Esophagus muscularis mucosa (tissue), 4 donors: ENCODE measurements at regions not wholly inside any gene's neighbourhood (a gene's known extent, or its start where the extent isn't known, plus 50 kb on each side); places are given as distances from the start of the nearest gene placed in this dataset.
"Not testable (repeated sequence)": the region's sequence is repeated elsewhere in the genome, so short reads cannot be mapped to it uniquely, and the experiment has no call there.

Experiments
- DNase-seq: peaks from one replicate; pipeline ENCODE4 v3.0.0-alpha.2; 2017; ENCODE audit errors: extremely low spot score
- H3K27ac ChIP-seq, 4 donors: fragments of 200-600 bp; sonication (generic); replicated peaks in 1 of 4; 1 replicate in 3 of 4; 2 replicates in 1 of 4; pipeline ENCODE4 v1.5.1; 2016 to 2019; ENCODE audit warnings: mild to moderate bottlenecking in 1 of 4
- H3K27me3 ChIP-seq, 4 donors: fragments of 200-600 bp; sonication (generic); one replicate each; pipeline versions ENCODE4 v1.5.1 to v1.6.0; 2016 to 2019
- H3K36me3 ChIP-seq, 4 donors: fragments of 200-600 bp; sonication (generic); one replicate each; pipeline ENCODE4 v1.5.1; 2016 to 2019
- H3K4me1 ChIP-seq, 4 donors: fragments of 200-600 bp; sonication (generic); one replicate each; pipeline ENCODE4 v1.5.1; 2016 to 2019
- H3K4me3 ChIP-seq, 4 donors: fragments of 200-600 bp; sonication (generic); 1 replicate in 2 of 4; 2 replicates in 2 of 4; pipeline ENCODE4 v1.5.1; 2016 to 2019; ENCODE audit warnings: mild to moderate bottlenecking in 4 of 4, moderate library complexity in 1 of 4
- H3K9me3 ChIP-seq, 4 donors: fragments of 200-600 bp; sonication (generic); 1 replicate in 3 of 4; 2 replicates in 1 of 4; pipeline ENCODE4 v1.5.1; 2016 to 2019
- EP300 ChIP-seq: sonication (generic); formaldehyde crosslinking; IDR thresholded peaks from one replicate; pipeline ENCODE4 v1.6.1; 2017; ENCODE audit warnings: antibody characterized with exemption
- POLR2A ChIP-seq: fragments of 450-650 bp; IDR thresholded peaks from one replicate; pipeline ENCODE4 v1.6.1; 2017; ENCODE audit warnings: antibody characterized with exemption, moderate library complexity, mild to moderate bottlenecking, low read depth
- POLR2AphosphoS5 ChIP-seq, 2 donors: sonication (generic); formaldehyde crosslinking; IDR thresholded peaks; one replicate each; pipeline ENCODE4 v1.6.1; 2017; ENCODE audit warnings: antibody characterized with exemption in 2 of 2
- WGBS: methylation state at CpG from one replicate; pipeline ENCODE4 v1.1.5; 2018; 5-methylcytosine and 5-hydroxymethylcytosine counted together
- intact Hi-C: fragments of 100-400 bp; cut with DNase I; formaldehyde crosslinking; loops from one replicate; pipeline ENCODE4 v1.15.1; 2023
- TF ChIP-seq, protein P1 (sequence below), 3 experiments: fragments of 200-600 bp in 2 of 3; fragments of 450-650 bp in 1 of 3; sonication (generic) in 2 of 3; IDR thresholded peaks; one replicate each; pipeline ENCODE4 v1.5.1; 2017 to 2019; ENCODE audit warnings: antibody characterized with exemption in 3 of 3, mild to moderate bottlenecking in 2 of 3, moderate library complexity in 1 of 3

DNA sequence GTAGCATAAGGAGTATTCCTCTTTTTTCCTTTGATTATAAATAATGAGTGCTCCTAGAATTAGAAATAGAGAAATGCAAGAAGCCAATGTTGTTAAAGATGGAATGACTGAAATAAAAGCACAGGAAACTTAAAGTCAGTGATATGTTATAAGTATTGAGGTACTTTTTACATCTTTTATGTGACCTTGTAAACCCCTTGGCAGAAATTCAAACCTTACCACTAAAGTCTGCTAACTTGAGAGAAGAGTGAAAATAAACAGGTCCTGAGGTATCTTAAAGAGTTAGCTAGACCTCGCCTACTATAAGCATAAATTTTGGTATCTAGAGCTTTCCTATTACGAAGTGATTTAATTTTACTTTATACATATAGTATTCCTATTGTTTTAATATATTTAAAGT, 188.2 kb downstream of the DKK1 start:
- WGBS: 68% methylated on average over 2 of the region's 2 CpGs
- DNase-seq: no peak
- H3K4me3 ChIP-seq: no peak overlapping the region
- H3K36me3 ChIP-seq: no peaks in the 10 kb centered on the region
- intact Hi-C loops: no loop called here
- TF ChIP-seq POLR2AphosphoS5 (IDR thresholded peaks at IDR 0.05) (no peak), POLR2A (no peak), EP300 (no peak)
- TF ChIP-seq, protein P1, sequence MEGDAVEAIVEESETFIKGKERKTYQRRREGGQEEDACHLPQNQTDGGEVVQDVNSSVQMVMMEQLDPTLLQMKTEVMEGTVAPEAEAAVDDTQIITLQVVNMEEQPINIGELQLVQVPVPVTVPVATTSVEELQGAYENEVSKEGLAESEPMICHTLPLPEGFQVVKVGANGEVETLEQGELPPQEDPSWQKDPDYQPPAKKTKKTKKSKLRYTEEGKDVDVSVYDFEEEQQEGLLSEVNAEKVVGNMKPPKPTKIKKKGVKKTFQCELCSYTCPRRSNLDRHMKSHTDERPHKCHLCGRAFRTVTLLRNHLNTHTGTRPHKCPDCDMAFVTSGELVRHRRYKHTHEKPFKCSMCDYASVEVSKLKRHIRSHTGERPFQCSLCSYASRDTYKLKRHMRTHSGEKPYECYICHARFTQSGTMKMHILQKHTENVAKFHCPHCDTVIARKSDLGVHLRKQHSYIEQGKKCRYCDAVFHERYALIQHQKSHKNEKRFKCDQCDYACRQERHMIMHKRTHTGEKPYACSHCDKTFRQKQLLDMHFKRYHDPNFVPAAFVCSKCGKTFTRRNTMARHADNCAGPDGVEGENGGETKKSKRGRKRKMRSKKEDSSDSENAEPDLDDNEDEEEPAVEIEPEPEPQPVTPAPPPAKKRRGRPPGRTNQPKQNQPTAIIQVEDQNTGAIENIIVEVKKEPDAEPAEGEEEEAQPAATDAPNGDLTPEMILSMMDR (IDR thresholded peaks at IDR 0.05): no peak
- H3K4me1 ChIP-seq: no peaks in the 10 kb centered on the region
- no peaks in the 10 kb centered on the region for H3K27me3 ChIP-seq
- no peak overlapping the region for H3K27ac ChIP-seq
- H3K9me3 ChIP-seq: peaks cover 0 to 7% (median 1%) of the 10 kb centered on the region in 4 donors

DNA sequence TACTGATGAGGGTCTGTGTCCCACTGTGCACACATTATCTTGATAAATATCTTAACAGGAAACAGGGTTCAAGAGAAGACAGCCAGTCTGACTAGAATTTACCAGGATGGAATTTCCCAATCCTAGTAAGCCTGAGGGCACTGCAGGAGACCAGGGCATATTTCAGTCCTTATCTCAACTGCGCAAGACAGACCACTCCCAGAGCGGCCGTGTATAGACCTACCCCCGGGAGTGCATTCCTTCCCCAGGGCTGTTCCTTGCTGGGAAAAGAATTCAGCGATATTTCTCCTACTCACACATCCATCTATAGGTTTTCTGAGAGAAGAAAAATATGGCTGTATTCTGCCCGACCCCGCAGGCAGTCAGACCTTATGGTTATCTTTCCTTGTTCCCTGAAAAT, 191.3 kb downstream of the DKK1 start:
- H3K9me3 ChIP-seq, H3K27me3 ChIP-seq, H3K4me1 ChIP-seq, DNase-seq, intact Hi-C loops, H3K27ac ChIP-seq, H3K4me3 ChIP-seq, H3K36me3 ChIP-seq: not testable (repeated sequence)
- WGBS: 89% methylated on average over 7 of the region's 7 CpGs

DNA sequence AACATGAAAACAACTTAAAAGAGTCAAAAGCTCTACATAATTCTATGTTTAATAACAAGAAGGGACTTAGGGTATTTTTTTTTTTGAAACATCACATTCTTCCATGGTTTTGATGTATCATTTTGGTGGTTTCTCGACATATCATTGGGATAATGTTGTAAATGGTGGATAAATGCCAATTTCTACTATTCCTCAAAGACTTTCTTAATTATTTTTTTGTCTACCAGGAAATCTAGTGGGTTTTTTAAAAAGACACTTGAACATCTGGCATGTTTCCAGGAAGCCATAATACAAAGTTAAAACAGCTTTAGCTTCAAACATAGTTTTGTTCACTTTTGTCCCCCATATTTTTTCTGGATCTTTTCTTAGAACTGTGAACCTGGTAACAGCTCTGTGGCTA, 200.4 kb downstream of the DKK1 start:
- no peak overlapping the region for H3K4me3 ChIP-seq
- intact Hi-C loops: no loop called here
- no peaks in the 10 kb centered on the region for H3K4me1 ChIP-seq
- H3K27ac ChIP-seq: no peak overlapping the region
- WGBS: 51% methylated on average over 1 of the region's 1 CpG
- H3K36me3 ChIP-seq: no peaks in the 10 kb centered on the region
- TF ChIP-seq, protein P1 (IDR thresholded peaks at IDR 0.05): no peak
- TF ChIP-seq POLR2A: no peak
- TF ChIP-seq EP300: no peak
- no peak for TF ChIP-seq POLR2AphosphoS5 (IDR thresholded peaks at IDR 0.05)
- no peak for DNase-seq
- peaks cover 0 to 8% (median 2%) of the 10 kb centered on the region in 4 donors for H3K9me3 ChIP-seq
- no peaks in the 10 kb centered on the region for H3K27me3 ChIP-seq

DNA sequence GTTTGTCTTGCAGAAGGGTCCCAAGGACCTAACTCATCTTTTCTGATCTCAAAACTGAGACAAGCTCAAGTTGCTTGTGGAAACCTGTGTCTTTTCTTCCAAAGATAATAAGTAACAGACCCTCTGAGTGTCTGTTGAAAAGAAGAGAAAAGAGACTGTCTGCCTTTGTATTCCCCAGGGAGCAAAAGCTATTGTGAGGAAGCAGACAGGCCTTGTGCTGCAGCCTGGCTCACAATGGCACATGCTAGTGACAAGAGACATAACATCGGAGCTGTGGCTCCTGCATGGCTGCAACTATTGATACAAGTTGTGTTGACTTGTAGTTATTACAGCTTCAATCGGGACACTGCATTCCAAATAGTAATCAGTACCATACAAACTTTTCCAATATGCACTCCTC, 202.9 kb downstream of the DKK1 start:
- H3K27ac ChIP-seq: no peak overlapping the region
- 64% methylated on average over 2 of the region's 2 CpGs for WGBS

DNA sequence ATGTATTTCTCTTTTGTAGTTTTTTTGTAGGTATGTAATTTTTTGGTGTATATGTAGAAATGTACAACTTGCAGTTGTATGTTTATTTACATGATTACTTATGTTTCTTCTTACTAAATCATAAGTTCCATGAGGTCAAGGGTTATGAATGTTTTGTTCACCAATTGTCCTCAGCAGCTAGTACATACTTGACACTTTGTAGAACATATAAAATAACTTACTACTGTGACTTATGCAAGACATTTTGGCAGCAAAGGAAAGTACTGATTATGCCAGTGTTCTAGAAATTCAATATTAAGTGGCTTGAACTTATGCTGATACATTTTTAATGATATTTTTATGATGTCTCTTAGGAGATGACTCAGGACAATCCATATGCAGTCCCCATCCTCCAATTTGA, 209.6 kb downstream of the DKK1 start:
- Histone ChIP-seq H3K9me3 (no peaks in the 10 kb centered on the region), H3K27ac (no peak overlapping the region), H3K4me3 (no peak overlapping the region), H3K27me3 (no peaks in the 10 kb centered on the region), H3K4me1 (no peaks in the 10 kb centered on the region), H3K36me3 (no peaks in the 10 kb centered on the region)
- TF ChIP-seq POLR2AphosphoS5 (IDR thresholded peaks at IDR 0.05) (no peak), POLR2A (no peak)
- intact Hi-C loops: no loop called here
- no peak for DNase-seq

More for the DNA sequence above, 202.9 kb downstream of the DKK1 start:
- Histone ChIP-seq H3K27me3 (no peaks in the 10 kb centered on the region), H3K4me1 (no peaks in the 10 kb centered on the region), H3K4me3 (no peak overlapping the region), H3K36me3 (no peaks in the 10 kb centered on the region), H3K9me3 (peaks cover 0 to 8% (median 2%) of the 10 kb centered on the region in 4 donors)
- TF ChIP-seq POLR2AphosphoS5 (IDR thresholded peaks at IDR 0.05) (no peak), POLR2A (no peak), EP300 (no peak)
- TF ChIP-seq, protein P1 (IDR thresholded peaks at IDR 0.05): no peak
- intact Hi-C loops: no loop called here
- DNase-seq: no peak

DNA sequence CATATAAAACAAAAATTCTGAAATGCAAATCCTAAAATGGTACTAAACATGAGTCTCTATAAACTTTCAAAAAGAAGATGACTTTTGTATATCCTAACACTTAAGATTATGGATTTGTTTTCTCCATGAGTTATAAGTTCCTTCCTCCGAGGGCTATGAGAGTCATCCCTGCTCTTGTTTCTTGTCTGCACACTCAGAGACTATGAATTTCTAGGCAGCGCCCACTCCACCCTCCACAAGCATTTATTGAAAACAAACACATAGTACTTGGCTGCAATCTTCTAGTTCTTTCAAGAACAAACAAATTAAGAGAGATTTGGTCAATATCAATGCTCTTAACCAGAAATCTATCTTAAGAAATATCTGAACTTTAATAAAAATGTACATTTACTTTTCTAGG, 211.7 kb downstream of the DKK1 start:
- WGBS: 62% methylated on average over 2 of the region's 2 CpGs
- no peaks in the 10 kb centered on the region for H3K4me1 ChIP-seq
- no peak for DNase-seq
- intact Hi-C loops: no loop called here
- no peaks in the 10 kb centered on the region for H3K27me3 ChIP-seq
- H3K9me3 ChIP-seq: no peaks in the 10 kb centered on the region
- H3K36me3 ChIP-seq: no peaks in the 10 kb centered on the region
- no peak for TF ChIP-seq POLR2A
- TF ChIP-seq, protein P1 (IDR thresholded peaks at IDR 0.05): no peak
- TF ChIP-seq EP300: no peak
- TF ChIP-seq POLR2AphosphoS5 (IDR thresholded peaks at IDR 0.05): no peak
- no peak overlapping the region for H3K4me3 ChIP-seq
- H3K27ac ChIP-seq: no peak overlapping the region
